ENCODE measurements at regions not wholly inside any gene's neighbourhood (a gene's known extent, or its start where the extent isn't known, plus 50 kb on each side); places are given as distances from the start of the nearest gene placed in this dataset.

- no peak for DNase-seq (ENCODE audit: low read depth in 2 of 2)
Observed at GRCh38 chr4:176902710-176903323, 110.1 kb upstream of the VEGFC start.

GRCh38 chr4:176906709-176907108 lies 114.0 kb upstream of the VEGFC start:
- DNase-seq (ENCODE audit: low read depth in 2 of 2) = no peak

- no peak for DNase-seq (ENCODE audit: low read depth in 2 of 2)
Observed at GRCh38 chr4:176910646-176911045, 117.9 kb upstream of the VEGFC start.

GRCh38 chr4:176919631-176920030 lies 126.9 kb upstream of the VEGFC start:
- no peak for DNase-seq (ENCODE audit: low read depth in 2 of 2)

GRCh38 chr4:176920694-176921093 lies 128.0 kb upstream of the VEGFC start:
- no peak for DNase-seq (ENCODE audit: low read depth in 2 of 2)

GRCh38 chr4:176921256-176921655 lies 128.5 kb upstream of the VEGFC start:
- no peak for DNase-seq (ENCODE audit: low read depth in 2 of 2)

- DNase-seq (ENCODE audit: low read depth in 2 of 2) = no peak
Observed at GRCh38 chr4:176924238-176924637, 131.5 kb upstream of the VEGFC start.

- no peak for DNase-seq (ENCODE audit: low read depth in 2 of 2)
Observed at GRCh38 chr4:176925962-176926361, 133.2 kb upstream of the VEGFC start.

GRCh38 chr4:176927117-176927516 lies 134.4 kb upstream of the VEGFC start:
- no peak for DNase-seq (ENCODE audit: low read depth in 2 of 2)

- no peak for DNase-seq (ENCODE audit: low read depth in 2 of 2)
Observed at GRCh38 chr4:176927664-176928063, 134.9 kb upstream of the VEGFC start.

GRCh38 chr4:176939445-176939844 lies 146.7 kb upstream of the VEGFC start:
- DNase-seq (ENCODE audit: low read depth in 2 of 2) = no peak

- no peak for DNase-seq (ENCODE audit: low read depth in 2 of 2)
Observed at GRCh38 chr4:176945334-176945733, 152.6 kb upstream of the VEGFC start.

- DNase-seq (ENCODE audit: low read depth in 2 of 2) = no peak
Observed at GRCh38 chr4:176949029-176949428, 156.3 kb upstream of the VEGFC start.

- DNase-seq (ENCODE audit: low read depth in 2 of 2) = no peak
Observed at GRCh38 chr4:176953021-176953420, 160.3 kb upstream of the VEGFC start.

- no peak for DNase-seq (ENCODE audit: low read depth in 2 of 2)
Observed at GRCh38 chr4:176957353-176958118, 164.8 kb upstream of the VEGFC start.

- no peak for DNase-seq (ENCODE audit: low read depth in 2 of 2)
Observed at GRCh38 chr4:176959980-176960379, 167.3 kb upstream of the VEGFC start.

GRCh38 chr4:176963121-176963520 lies 170.4 kb upstream of the VEGFC start:
- no peak for DNase-seq (ENCODE audit: low read depth in 2 of 2)

GRCh38 chr4:176964116-176964691 lies 171.5 kb upstream of the VEGFC start:
- no peak for DNase-seq (ENCODE audit: low read depth in 2 of 2)

GRCh38 chr4:176967586-176967985 lies 174.9 kb upstream of the VEGFC start:
- DNase-seq (ENCODE audit: low read depth in 2 of 2) = no peak

- no peak for DNase-seq (ENCODE audit: low read depth in 2 of 2)
Observed at GRCh38 chr4:176968094-176968493, 175.4 kb upstream of the VEGFC start.

- no peak for DNase-seq (ENCODE audit: low read depth in 2 of 2)
Observed at GRCh38 chr4:176969011-176969410, 176.3 kb upstream of the VEGFC start.

- no peak for DNase-seq (ENCODE audit: low read depth in 2 of 2)
Observed at GRCh38 chr4:176970853-176971252, 178.1 kb upstream of the VEGFC start.

- DNase-seq (ENCODE audit: low read depth in 2 of 2) = no peak
Observed at GRCh38 chr4:176971576-176972115, 178.9 kb upstream of the VEGFC start.

Measured in stimulated activated CD8-positive, alpha-beta memory T cell treated with anti-CD3 and anti-CD28 coated beads, Interleukin-2, amount 100 ng/mL, for 1 hour (primary cell).